ENCODE measurements at regions not wholly inside any gene's neighbourhood (a gene's known extent, or its start where the extent isn't known, plus 50 kb on each side); places are given as distances from the start of the nearest gene placed in this dataset.

- no peak for TF ChIP-seq EZH2 (IDR thresholded peaks at IDR 0.05; ENCODE audit: borderline replicate concordance, low read depth, low read length, severe bottlenecking)
- TF ChIP-seq, protein P1, sequence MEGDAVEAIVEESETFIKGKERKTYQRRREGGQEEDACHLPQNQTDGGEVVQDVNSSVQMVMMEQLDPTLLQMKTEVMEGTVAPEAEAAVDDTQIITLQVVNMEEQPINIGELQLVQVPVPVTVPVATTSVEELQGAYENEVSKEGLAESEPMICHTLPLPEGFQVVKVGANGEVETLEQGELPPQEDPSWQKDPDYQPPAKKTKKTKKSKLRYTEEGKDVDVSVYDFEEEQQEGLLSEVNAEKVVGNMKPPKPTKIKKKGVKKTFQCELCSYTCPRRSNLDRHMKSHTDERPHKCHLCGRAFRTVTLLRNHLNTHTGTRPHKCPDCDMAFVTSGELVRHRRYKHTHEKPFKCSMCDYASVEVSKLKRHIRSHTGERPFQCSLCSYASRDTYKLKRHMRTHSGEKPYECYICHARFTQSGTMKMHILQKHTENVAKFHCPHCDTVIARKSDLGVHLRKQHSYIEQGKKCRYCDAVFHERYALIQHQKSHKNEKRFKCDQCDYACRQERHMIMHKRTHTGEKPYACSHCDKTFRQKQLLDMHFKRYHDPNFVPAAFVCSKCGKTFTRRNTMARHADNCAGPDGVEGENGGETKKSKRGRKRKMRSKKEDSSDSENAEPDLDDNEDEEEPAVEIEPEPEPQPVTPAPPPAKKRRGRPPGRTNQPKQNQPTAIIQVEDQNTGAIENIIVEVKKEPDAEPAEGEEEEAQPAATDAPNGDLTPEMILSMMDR (IDR thresholded peaks at IDR 0.05; ENCODE audit: borderline replicate concordance, extremely low read depth, low read length, poor library complexity, severe bottlenecking), result no peak
Observed at GRCh38 chr16:13540771-13541170, 379.2 kb upstream of the ERCC4 start.
